H9 (cell line): ENCODE measurements at regions not wholly inside any gene's neighbourhood (a gene's known extent, or its start where the extent isn't known, plus 50 kb on each side); places are given as distances from the start of the nearest gene placed in this dataset.

ENCODE experiments used
- DNase-seq: peaks from one replicate; pipeline ENCODE4 v3.0.0-alpha.2; 2017
- H2AFZ ChIP-seq: one replicate; pipeline ENCODE4 v1.6.1; 2013; ENCODE audit warnings: mild to moderate bottlenecking, low read length, control low read depth, moderate library complexity
- H2AK5ac ChIP-seq: 2 replicates; pipeline ENCODE4 v1.6.1; 2013; ENCODE audit warnings: low read length, control low read depth, mixed read lengths; ENCODE audit not compliant: insufficient read length
- H2BK120ac ChIP-seq: one replicate; pipeline ENCODE4 v1.6.1; 2013; ENCODE audit warnings: low read depth, mild to moderate bottlenecking, low read length, control low read depth, inconsistent platforms; ENCODE audit not compliant: poor library complexity, severe bottlenecking
- H2BK12ac ChIP-seq: 2 replicates; pipeline ENCODE4 v1.6.1; 2013; ENCODE audit warnings: low read length, control low read depth, mixed read lengths, low read depth; ENCODE audit not compliant: insufficient read length
- H2BK15ac ChIP-seq: 2 replicates; pipeline ENCODE4 v1.6.1; 2013; ENCODE audit warnings: low read depth, low read length, control low read depth
- H2BK20ac ChIP-seq: one replicate; pipeline ENCODE4 v1.6.1; 2013; ENCODE audit warnings: low read depth, mild to moderate bottlenecking, low read length, control low read depth, inconsistent platforms; ENCODE audit not compliant: poor library complexity, severe bottlenecking
- H2BK5ac ChIP-seq: 2 replicates; pipeline ENCODE4 v1.6.1; 2013; ENCODE audit warnings: low read length, control low read depth, mixed read lengths; ENCODE audit not compliant: insufficient read length
- H3K14ac ChIP-seq: 2 replicates; pipeline ENCODE4 v1.6.1; 2013; ENCODE audit warnings: low read length, control low read depth; ENCODE audit not compliant: insufficient read depth
- H3K18ac ChIP-seq: 2 replicates; pipeline ENCODE4 v1.6.1; 2013; ENCODE audit warnings: low read depth, mild to moderate bottlenecking, mixed read lengths, low read length, control low read depth; ENCODE audit not compliant: insufficient read length
- H3K23ac ChIP-seq: 2 replicates; pipeline ENCODE4 v1.6.1; 2013; ENCODE audit warnings: low read length, control low read depth, mixed read lengths, low read depth; ENCODE audit not compliant: insufficient read length
- H3K23me2 ChIP-seq: 2 replicates; pipeline ENCODE4 v1.6.1; 2013; ENCODE audit warnings: low read depth, mild to moderate bottlenecking, mixed read lengths, low read length, control low read depth; ENCODE audit not compliant: insufficient read length, poor library complexity, severe bottlenecking
- H3K27ac ChIP-seq: 2 replicates; pipeline ENCODE4 v1.5.1; 2013; ENCODE audit warnings: low read length, control low read depth, mixed read lengths, low read depth; ENCODE audit not compliant: insufficient read length
- H3K27me3 ChIP-seq: 2 replicates; pipeline ENCODE4 v1.6.1; 2013; ENCODE audit warnings: low read length, control low read depth, inconsistent platforms; ENCODE audit not compliant: insufficient read depth
- H3K4ac ChIP-seq: 2 replicates; pipeline ENCODE4 v1.6.1; 2013; ENCODE audit warnings: low read depth, mild to moderate bottlenecking, control low read depth, inconsistent platforms, low read length, moderate library complexity
- H3K4me1 ChIP-seq: 2 replicates; pipeline ENCODE4 v1.6.1; 2013; ENCODE audit warnings: low read length, control low read depth, inconsistent platforms; ENCODE audit not compliant: insufficient read depth
- H3K4me2 ChIP-seq: 2 replicates; pipeline ENCODE4 v1.6.1; 2013; ENCODE audit warnings: low read length, control low read depth, mixed read lengths; ENCODE audit not compliant: insufficient read length, insufficient read depth
- H3K56ac ChIP-seq: 2 replicates; pipeline ENCODE4 v1.6.1; 2013; ENCODE audit warnings: low read depth, mild to moderate bottlenecking, mixed read lengths, low read length, control low read depth; ENCODE audit not compliant: insufficient read length
- H3K79me1 ChIP-seq: 2 replicates; pipeline ENCODE4 v1.6.1; 2013; ENCODE audit warnings: low read depth, mild to moderate bottlenecking, moderate library complexity, low read length, control low read depth, inconsistent platforms; ENCODE audit not compliant: insufficient read depth, poor library complexity, severe bottlenecking
- H3K79me2 ChIP-seq: 2 replicates; pipeline ENCODE4 v1.6.1; 2013; ENCODE audit warnings: low read length, control low read depth, inconsistent platforms; ENCODE audit not compliant: insufficient read depth
- H3K9ac ChIP-seq: 2 replicates; pipeline ENCODE4 v1.6.1; 2013; ENCODE audit warnings: low read length, control low read depth, mixed read lengths; ENCODE audit not compliant: insufficient read length; ENCODE audit errors: extremely low read depth
- H3K9me3 ChIP-seq: one replicate; pipeline ENCODE4 v1.6.1; 2013; ENCODE audit warnings: low read depth, low read length, inconsistent platforms; ENCODE audit not compliant: control insufficient read depth
- H3T11ph ChIP-seq: one replicate; pipeline ENCODE4 v1.6.1; 2013; ENCODE audit warnings: mild to moderate bottlenecking, low read length, control low read depth, inconsistent platforms
- H4K20me1 ChIP-seq: one replicate; pipeline ENCODE4 v1.6.1; 2013; ENCODE audit not compliant: control insufficient read depth, insufficient read length, insufficient read depth
- H4K5ac ChIP-seq: 2 replicates; pipeline ENCODE4 v1.6.1; 2013; ENCODE audit warnings: low read depth, mild to moderate bottlenecking, mixed read lengths, low read length, control low read depth; ENCODE audit not compliant: insufficient read length
- H4K8ac ChIP-seq: replicated peaks from 2 replicates; pipeline ENCODE4 v1.6.1; 2013; ENCODE audit warnings: low read length, control low read depth, mixed read lengths, low read depth; ENCODE audit not compliant: insufficient read length
- H4K91ac ChIP-seq: 2 replicates; pipeline ENCODE4 v1.6.1; 2013; ENCODE audit warnings: low read depth, mild to moderate bottlenecking, moderate library complexity, mixed read lengths, low read length, control low read depth; ENCODE audit not compliant: insufficient read length
- H3K27ac Mint-ChIP-seq, 3 experiments: 2 replicates in 2 of 3; 3 replicates in 1 of 3; pipeline ENCODE4 v1.8.0; 2020 to 2021; ENCODE audit warnings: mixed read lengths in 3 of 3, mild to moderate bottlenecking in 1 of 3, moderate library complexity in 1 of 3
- H3K27me3 Mint-ChIP-seq: 2 replicates; pipeline ENCODE4 v1.8.0; 2021; ENCODE audit warnings: low read depth, mild to moderate bottlenecking, moderate library complexity, mixed read lengths
- H3K36me3 Mint-ChIP-seq, 3 experiments: 2 replicates in 2 of 3; 3 replicates in 1 of 3; pipeline ENCODE4 v1.8.0; 2020 to 2021; ENCODE audit warnings: low read depth in 3 of 3, mixed read lengths in 3 of 3; ENCODE audit not compliant: insufficient read depth in 1 of 3
- H3K4me1 Mint-ChIP-seq, 2 experiments: 2 replicates each; pipeline ENCODE4 v1.8.0; 2020; ENCODE audit warnings: mixed read lengths in 2 of 2
- H3K4me3 Mint-ChIP-seq, 2 experiments: 2 replicates in 1 of 2; 3 replicates in 1 of 2; pipeline ENCODE4 v1.8.0; 2020 to 2021; ENCODE audit warnings: mild to moderate bottlenecking in 2 of 2, mixed read lengths in 2 of 2, moderate library complexity in 1 of 2
- H3K9me3 Mint-ChIP-seq, 2 experiments: 2 replicates in 1 of 2; 3 replicates in 1 of 2; pipeline ENCODE4 v1.8.0; 2020; ENCODE audit warnings: mild to moderate bottlenecking in 2 of 2, mixed read lengths in 2 of 2, moderate library complexity in 1 of 2
- WGBS: extraction: QIAGEN DNeasy Blood & Tissue Kit; methylation state at CpG from one replicate; pipeline ENCODE4 v1.1.7; 2013; ENCODE audit warnings: missing lambda C conversion rate, low lambda C conversion rate, mixed read lengths; ENCODE audit not compliant: insufficient read length; ENCODE audit errors: extremely low coverage; 5-methylcytosine and 5-hydroxymethylcytosine counted together
- TF ChIP-seq, protein P1 (sequence below): fragments of 200-600 bp; sonication (generic); conservative IDR thresholded peaks from 3 replicates; pipeline ENCODE4 v1.8.0; 2021; ENCODE audit warnings: antibody characterized with exemption, mild to moderate bottlenecking

DNA sequence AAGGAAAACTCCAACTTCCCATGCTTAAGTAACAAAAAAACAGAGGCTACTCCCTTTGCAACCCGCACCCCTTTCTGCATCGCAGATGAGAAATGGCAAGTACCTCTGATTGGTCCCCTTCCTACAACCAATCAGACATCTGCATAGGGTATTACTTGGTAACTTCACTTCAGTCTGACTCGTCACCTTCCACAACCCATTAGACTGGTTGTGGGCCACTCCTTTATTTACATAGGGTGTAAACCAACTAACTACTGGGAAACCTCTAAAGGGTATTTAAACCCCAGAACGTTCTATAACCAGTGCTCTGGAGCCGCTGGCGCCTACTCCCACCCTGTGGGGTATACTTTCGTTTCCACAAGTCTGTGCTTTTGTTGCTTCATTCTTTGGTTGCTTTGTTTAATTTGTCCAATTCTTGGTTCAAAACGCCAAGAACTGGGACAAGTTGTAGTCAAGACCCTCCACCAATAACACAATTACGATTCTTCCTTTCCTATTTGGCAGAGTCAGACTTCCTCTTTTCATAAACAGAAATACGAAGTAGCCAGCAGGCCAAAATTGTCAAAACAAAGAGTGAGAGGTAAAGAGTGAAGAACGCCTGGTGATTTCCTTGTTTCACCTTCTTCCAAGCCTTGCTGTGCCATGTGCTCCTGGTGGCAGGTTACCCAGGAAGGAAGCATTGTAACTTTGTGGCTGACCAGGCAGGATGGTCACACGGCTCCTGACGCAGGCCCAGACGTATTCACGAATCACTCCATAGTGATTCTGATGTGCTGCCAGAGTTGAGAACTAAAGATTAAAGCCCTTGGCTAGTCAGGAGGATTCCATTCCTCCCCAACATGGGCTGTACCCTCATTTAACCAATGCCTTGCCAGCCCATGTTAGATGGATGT is 477.4 kb downstream of the ARHGEF28 start:
- no peak overlapping the region for H3K27ac Mint-ChIP-seq
- WGBS = no CpG with 5 or more reads among the region's 15 CpGs

More for the DNA sequence above, 477.4 kb downstream of the ARHGEF28 start:
- Histone ChIP-seq H4K8ac (no peak overlapping the region), H3K9ac (no peak overlapping the region), H3K27ac (no peak overlapping the region), H2BK15ac (no peak overlapping the region), H3K79me2 (no peaks in the 10 kb centered on the region), H3K23ac (no peak overlapping the region), H3K4me1 (no peaks in the 10 kb centered on the region), H4K20me1 (no peaks in the 10 kb centered on the region), H4K91ac (no peak overlapping the region), H2AK5ac (no peak overlapping the region), H3T11ph (no peak overlapping the region), H3K4ac (no peak overlapping the region), H3K4me2 (no peak overlapping the region), H3K9me3 (no peaks in the 10 kb centered on the region), H3K18ac (no peak overlapping the region), H3K27me3 (no peaks in the 10 kb centered on the region), H2BK120ac (no peak overlapping the region), H2BK20ac (no peak overlapping the region), H2BK5ac (no peak overlapping the region), H2BK12ac (no peak overlapping the region), H3K79me1 (no peaks in the 10 kb centered on the region), H3K14ac (no peak overlapping the region), H3K56ac (no peak overlapping the region), H3K23me2 (no peaks in the 10 kb centered on the region), H2AFZ (no peak overlapping the region), H4K5ac (no peak overlapping the region)
- H3K9me3 Mint-ChIP-seq = peaks cover 5 to 6% of the 10 kb centered on the region in 2 experiments; a peak in 3 of 5 replicates
- H3K4me3 Mint-ChIP-seq = no peak overlapping the region
- peaks cover 0 to 3% of the 10 kb centered on the region in 2 experiments; a peak in 1 of 4 replicates for H3K4me1 Mint-ChIP-seq
- DNase-seq = no peak
- TF ChIP-seq, protein P1, sequence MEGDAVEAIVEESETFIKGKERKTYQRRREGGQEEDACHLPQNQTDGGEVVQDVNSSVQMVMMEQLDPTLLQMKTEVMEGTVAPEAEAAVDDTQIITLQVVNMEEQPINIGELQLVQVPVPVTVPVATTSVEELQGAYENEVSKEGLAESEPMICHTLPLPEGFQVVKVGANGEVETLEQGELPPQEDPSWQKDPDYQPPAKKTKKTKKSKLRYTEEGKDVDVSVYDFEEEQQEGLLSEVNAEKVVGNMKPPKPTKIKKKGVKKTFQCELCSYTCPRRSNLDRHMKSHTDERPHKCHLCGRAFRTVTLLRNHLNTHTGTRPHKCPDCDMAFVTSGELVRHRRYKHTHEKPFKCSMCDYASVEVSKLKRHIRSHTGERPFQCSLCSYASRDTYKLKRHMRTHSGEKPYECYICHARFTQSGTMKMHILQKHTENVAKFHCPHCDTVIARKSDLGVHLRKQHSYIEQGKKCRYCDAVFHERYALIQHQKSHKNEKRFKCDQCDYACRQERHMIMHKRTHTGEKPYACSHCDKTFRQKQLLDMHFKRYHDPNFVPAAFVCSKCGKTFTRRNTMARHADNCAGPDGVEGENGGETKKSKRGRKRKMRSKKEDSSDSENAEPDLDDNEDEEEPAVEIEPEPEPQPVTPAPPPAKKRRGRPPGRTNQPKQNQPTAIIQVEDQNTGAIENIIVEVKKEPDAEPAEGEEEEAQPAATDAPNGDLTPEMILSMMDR = no peak
- H3K27me3 Mint-ChIP-seq = no peaks in the 10 kb centered on the region
- H3K36me3 Mint-ChIP-seq = peaks cover 4 to 7% (median 5%) of the 10 kb centered on the region in 3 experiments; a peak in 3 of 7 replicates
